ENCODE measurements at regions not wholly inside any gene's neighbourhood (a gene's known extent, or its start where the extent isn't known, plus 50 kb on each side); places are given as distances from the start of the nearest gene placed in this dataset.

GRCh38 chrX:121102101-121102500, 54.7 kb downstream of the GLUD2 start:
- DNase-seq: no peak

- DNase-seq: no peak
These were observed 56.0 kb downstream of the GLUD2 start for GRCh38 chrX:121103381-121103780.

- no peak for DNase-seq
These were observed 59.2 kb downstream of the GLUD2 start for GRCh38 chrX:121106484-121107235.

GRCh38 chrX:121109986-121110385, 62.6 kb downstream of the GLUD2 start:
- no peak for DNase-seq

GRCh38 chrX:121110536-121110935, 63.1 kb downstream of the GLUD2 start:
- no peak for DNase-seq

- no peak for DNase-seq
These were observed 67.3 kb downstream of the GLUD2 start for GRCh38 chrX:121114691-121115090.

- DNase-seq: no peak
These were observed 73.5 kb downstream of the GLUD2 start for GRCh38 chrX:121120690-121121605.

- no peak for DNase-seq
These were observed 74.9 kb downstream of the GLUD2 start for GRCh38 chrX:121122332-121122731.

GRCh38 chrX:121128925-121129877, 81.8 kb downstream of the GLUD2 start:
- no peak for DNase-seq

- DNase-seq: no peak
These were observed 85.3 kb downstream of the GLUD2 start for GRCh38 chrX:121132675-121133074.

GRCh38 chrX:121135488-121136207, 88.2 kb downstream of the GLUD2 start:
- no peak for DNase-seq

GRCh38 chrX:121146059-121146628, 98.7 kb downstream of the GLUD2 start:
- DNase-seq: no peak

GRCh38 chrX:121150217-121150616, 102.8 kb downstream of the GLUD2 start:
- DNase-seq: no peak

- no peak for DNase-seq
These were observed 103.9 kb downstream of the GLUD2 start for GRCh38 chrX:121151293-121151692.

GRCh38 chrX:121154858-121155404, 107.5 kb downstream of the GLUD2 start:
- no peak for DNase-seq

GRCh38 chrX:121160987-121161386, 113.6 kb downstream of the GLUD2 start:
- peak in 1 of 5 donors; percentile 8 for DNase-seq

- no peak for DNase-seq
These were observed 114.1 kb downstream of the GLUD2 start for GRCh38 chrX:121161501-121161933.

GRCh38 chrX:121163443-121163842, 116.0 kb downstream of the GLUD2 start:
- DNase-seq: no peak

GRCh38 chrX:121165930-121166359, 118.5 kb downstream of the GLUD2 start:
- no peak for DNase-seq

GRCh38 chrX:121169099-121170035, 122.0 kb downstream of the GLUD2 start:
- no peak for DNase-seq
